HCT116 (cell line): ENCODE measurements at regions not wholly inside any gene's neighbourhood (a gene's known extent, or its start where the extent isn't known, plus 50 kb on each side); places are given as distances from the start of the nearest gene placed in this dataset.

Experiments used
- CTCF ChIP-seq, 3 experiments: fragments of 200-600 bp in 1 of 3; sonication (generic) in 1 of 3; IDR thresholded peaks in 2 of 3; conservative IDR thresholded peaks in 1 of 3; 2 replicates each; pipeline ENCODE4 v1.5.1; 2012 to 2017; ENCODE audit warnings: low read depth in 2 of 3, low read length in 2 of 3, antibody characterized with exemption in 1 of 3, borderline replicate concordance in 1 of 3, control low read depth in 1 of 3, mild to moderate bottlenecking in 1 of 3, mixed read lengths in 1 of 3, mixed run types in 1 of 3, moderate library complexity in 1 of 3; ENCODE audit not compliant: insufficient read depth in 1 of 3
- EZH2 ChIP-seq: fragments of 200-600 bp; sonication (generic); IDR thresholded peaks from 2 replicates; pipeline ENCODE4 v1.6.1; 2017; ENCODE audit warnings: antibody characterized with exemption, mixed run types
- SIN3A ChIP-seq: IDR thresholded peaks from 2 replicates; pipeline ENCODE4 v1.6.1; 2012; ENCODE audit warnings: low read depth

- TF ChIP-seq SIN3A (no peak), CTCF (IDR thresholded peaks at IDR 0.05 in 2 of 3, conservative IDR thresholded peaks at IDR 0.05 in 1 of 3; ENCODE audit: borderline replicate concordance in 1 of 3, insufficient read depth in 1 of 3, low read depth in 2 of 3, low read length in 2 of 3) (no peak), EZH2 (no peak)
Measured at GRCh38 chr4:124414276-124415040, 298.1 kb downstream of the ANKRD50 start.
